GM12864 (cell line): ENCODE measurements at regions not wholly inside any gene's neighbourhood (a gene's known extent, or its start where the extent isn't known, plus 50 kb on each side); places are given as distances from the start of the nearest gene placed in this dataset.

Experiments
- DNase-seq: peaks from one replicate; pipeline ENCODE4 v3.0.0-alpha.2; 2011; ENCODE audit warnings: low read depth
- H3K4me3 ChIP-seq: 2 replicates; pipeline ENCODE4 v1.5.1; 2011; ENCODE audit warnings: mild to moderate bottlenecking, low read depth, low read length, control low read depth
- TF ChIP-seq, protein P1 (sequence below): IDR thresholded peaks from 2 replicates; pipeline ENCODE4 v1.5.1; 2011; ENCODE audit warnings: low read depth, mild to moderate bottlenecking, moderate library complexity, low read length, control low read depth, inconsistent platforms; ENCODE audit errors: missing control alignments

DNA sequence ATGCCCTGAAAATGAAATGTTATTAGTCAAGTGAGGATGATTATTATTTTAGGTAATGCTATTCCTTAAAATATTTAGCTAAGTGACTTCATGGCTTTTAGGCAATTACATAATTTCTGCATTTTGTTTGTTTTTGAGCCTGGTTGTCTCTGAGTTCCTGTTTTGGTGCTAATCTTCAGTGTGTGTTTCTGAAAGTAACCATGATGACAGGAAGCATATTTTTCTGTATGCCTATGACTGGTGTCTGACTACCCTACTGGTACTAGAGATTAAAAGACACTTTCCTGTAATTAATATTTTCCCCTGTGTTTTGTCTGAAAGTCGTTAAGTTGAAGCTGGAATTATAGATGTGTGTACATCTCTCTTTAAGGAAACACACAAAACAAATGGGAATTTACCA lies 295.0 kb upstream of the SPRED2 start:
- H3K4me3 ChIP-seq: no peak overlapping the region
- TF ChIP-seq, protein P1, sequence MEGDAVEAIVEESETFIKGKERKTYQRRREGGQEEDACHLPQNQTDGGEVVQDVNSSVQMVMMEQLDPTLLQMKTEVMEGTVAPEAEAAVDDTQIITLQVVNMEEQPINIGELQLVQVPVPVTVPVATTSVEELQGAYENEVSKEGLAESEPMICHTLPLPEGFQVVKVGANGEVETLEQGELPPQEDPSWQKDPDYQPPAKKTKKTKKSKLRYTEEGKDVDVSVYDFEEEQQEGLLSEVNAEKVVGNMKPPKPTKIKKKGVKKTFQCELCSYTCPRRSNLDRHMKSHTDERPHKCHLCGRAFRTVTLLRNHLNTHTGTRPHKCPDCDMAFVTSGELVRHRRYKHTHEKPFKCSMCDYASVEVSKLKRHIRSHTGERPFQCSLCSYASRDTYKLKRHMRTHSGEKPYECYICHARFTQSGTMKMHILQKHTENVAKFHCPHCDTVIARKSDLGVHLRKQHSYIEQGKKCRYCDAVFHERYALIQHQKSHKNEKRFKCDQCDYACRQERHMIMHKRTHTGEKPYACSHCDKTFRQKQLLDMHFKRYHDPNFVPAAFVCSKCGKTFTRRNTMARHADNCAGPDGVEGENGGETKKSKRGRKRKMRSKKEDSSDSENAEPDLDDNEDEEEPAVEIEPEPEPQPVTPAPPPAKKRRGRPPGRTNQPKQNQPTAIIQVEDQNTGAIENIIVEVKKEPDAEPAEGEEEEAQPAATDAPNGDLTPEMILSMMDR: no peak
- DNase-seq: no peak

- DNase-seq: no peak
- TF ChIP-seq, protein P1: no peak
- no peak overlapping the region for H3K4me3 ChIP-seq
These were observed 292.4 kb upstream of the SPRED2 start for GRCh38 chr2:65724752-65725151.

- H3K4me3 ChIP-seq: no peak overlapping the region
- no peak for DNase-seq
- TF ChIP-seq, protein P1: no peak
These were observed 291.9 kb upstream of the SPRED2 start for GRCh38 chr2:65724336-65724735.

DNA sequence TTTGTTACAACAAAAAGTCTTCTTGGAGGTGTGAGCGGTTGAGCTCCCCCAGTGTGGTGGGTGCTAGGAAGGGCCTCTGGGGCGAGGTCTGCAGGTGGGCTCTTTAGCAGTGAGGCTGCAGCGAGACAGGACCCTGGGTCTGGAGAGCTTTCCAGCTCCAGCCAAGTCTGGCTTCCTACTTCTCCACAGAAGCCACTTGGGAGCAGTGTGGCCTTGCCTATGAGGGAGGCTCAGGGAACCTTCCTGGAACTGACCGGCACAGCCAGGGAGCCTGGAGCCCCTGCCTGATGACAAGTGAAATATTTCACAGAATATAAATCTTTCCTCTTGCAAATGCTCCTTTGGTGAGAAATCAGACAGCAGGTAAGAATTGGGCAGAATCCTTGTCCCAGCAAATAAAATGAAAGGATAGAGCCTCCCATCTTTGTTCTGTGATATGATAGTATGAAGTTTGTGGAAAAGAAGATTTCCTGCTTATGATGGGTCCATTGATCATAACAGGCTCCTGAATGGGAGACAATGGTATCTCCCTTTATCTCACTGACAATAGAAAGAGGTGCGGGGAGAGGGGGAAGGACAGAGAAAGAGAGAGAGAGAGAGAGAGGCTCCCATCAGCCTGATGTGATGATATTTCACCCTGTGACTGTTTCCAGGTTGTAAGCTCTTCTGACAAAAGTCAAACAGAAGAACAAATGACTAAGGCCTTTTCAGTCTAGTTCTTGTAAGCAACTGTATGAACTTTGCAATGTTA lies 289.8 kb upstream of the SPRED2 start:
- no peak overlapping the region for H3K4me3 ChIP-seq
- TF ChIP-seq, protein P1: no peak
- no peak for DNase-seq

- TF ChIP-seq, protein P1: no peak
- no peak overlapping the region for H3K4me3 ChIP-seq
- no peak for DNase-seq
These were observed 284.3 kb upstream of the SPRED2 start for GRCh38 chr2:65716698-65717097.

DNA sequence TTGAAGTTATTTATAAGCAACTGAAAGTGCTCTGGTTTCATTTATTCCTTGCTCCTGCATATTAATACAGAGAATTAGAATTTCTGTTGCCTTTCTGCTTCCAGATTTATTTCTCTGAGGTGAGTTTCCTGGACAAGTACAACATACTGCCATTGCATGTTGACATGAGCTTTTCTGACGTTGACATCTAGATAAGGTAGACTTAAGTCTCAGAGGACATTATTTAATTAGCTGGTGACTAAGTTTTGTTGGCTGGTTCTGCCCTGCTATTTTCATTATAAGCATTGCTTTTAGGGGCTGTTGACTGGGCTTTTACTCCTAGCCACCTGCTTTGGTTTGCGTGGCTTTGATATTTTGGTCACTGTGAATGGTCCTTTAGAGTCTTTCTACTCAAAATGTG lies 282.9 kb upstream of the SPRED2 start:
- H3K4me3 ChIP-seq: no peak overlapping the region
- DNase-seq: no peak
- TF ChIP-seq, protein P1: no peak

DNA sequence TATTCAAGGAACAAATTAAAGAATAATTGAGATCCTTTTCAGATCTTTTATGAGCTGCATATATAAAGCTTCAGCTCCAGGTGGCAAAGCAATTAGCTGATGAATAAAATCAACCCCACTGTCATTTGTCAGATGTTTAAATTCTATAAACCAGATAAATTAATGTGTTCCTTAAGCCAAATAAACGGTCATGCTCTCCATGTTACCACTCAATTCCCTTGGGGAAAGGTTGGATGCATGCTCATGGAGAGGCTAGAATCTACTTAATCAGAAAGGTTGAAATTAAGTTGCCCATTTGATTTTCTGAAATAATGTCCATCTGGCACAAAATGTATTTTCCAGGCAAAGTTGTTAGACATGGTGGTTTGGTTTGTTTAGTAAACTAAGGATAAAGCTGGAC lies 282.5 kb upstream of the SPRED2 start:
- no peak overlapping the region for H3K4me3 ChIP-seq
- DNase-seq: no peak
- TF ChIP-seq, protein P1: no peak
